Smooth muscle cell (in vitro differentiated cells): ENCODE measurements at regions not wholly inside any gene's neighbourhood (a gene's known extent, or its start where the extent isn't known, plus 50 kb on each side); places are given as distances from the start of the nearest gene placed in this dataset.

Experiments used
- DNase-seq: peaks from one replicate; lab custom pipeline; 2025; ENCODE audit not compliant: unreplicated experiment; lab: John Stamatoyannopoulos, UW
- H2AFZ ChIP-seq: fragments of 200-600 bp; sonication (generic); 2 replicates; pipeline ENCODE4 v1.6.0; 2016; ENCODE audit warnings: antibody characterized with exemption, low read depth, mild to moderate bottlenecking
- H3F3A ChIP-seq: fragments of 200-600 bp; sonication (generic); 2 replicates; pipeline ENCODE4 v1.6.0; 2017; ENCODE audit warnings: antibody characterized with exemption, low read depth
- H3K27ac ChIP-seq: fragments of 200-600 bp; sonication (generic); 2 replicates; pipeline ENCODE4 v1.5.1; 2016; ENCODE audit warnings: low read depth, mild to moderate bottlenecking
- H3K27me3 ChIP-seq: fragments of 200-600 bp; sonication (generic); 2 replicates; pipeline ENCODE4 v1.6.1; 2016; ENCODE audit warnings: low read depth, mild to moderate bottlenecking
- H3K36me3 ChIP-seq: fragments of 200-600 bp; sonication (generic); 2 replicates; pipeline ENCODE4 v1.5.1; 2016; ENCODE audit warnings: low read depth
- H3K4me1 ChIP-seq: fragments of 200-600 bp; sonication (generic); 2 replicates; pipeline ENCODE4 v1.5.1; 2016; ENCODE audit warnings: low read depth
- H3K4me2 ChIP-seq: fragments of 200-600 bp; sonication (generic); 2 replicates; pipeline ENCODE4 v1.6.0; 2016; ENCODE audit warnings: mild to moderate bottlenecking
- H3K4me3 ChIP-seq: fragments of 200-600 bp; sonication (generic); 2 replicates; pipeline ENCODE4 v1.5.1; 2016; ENCODE audit warnings: mild to moderate bottlenecking
- H3K79me2 ChIP-seq: fragments of 200-600 bp; sonication (generic); 2 replicates; pipeline ENCODE4 v1.6.0; 2016; ENCODE audit warnings: low read depth, mild to moderate bottlenecking
- H3K9ac ChIP-seq: fragments of 200-600 bp; sonication (generic); 2 replicates; pipeline ENCODE4 v1.6.0; 2016; ENCODE audit warnings: low read depth
- H3K9me3 ChIP-seq: fragments of 200-600 bp; sonication (generic); replicated peaks from 2 replicates; pipeline ENCODE4 v1.5.1; 2016; ENCODE audit warnings: low read depth
- H4K20me1 ChIP-seq: fragments of 200-600 bp; sonication (generic); 2 replicates; pipeline ENCODE4 v1.6.0; 2016; ENCODE audit warnings: low read depth
- whole genome bisulfite sequencing: methylation state at CpG from one replicate; pipeline ENCODE4 v1.1.7; 2016; ENCODE audit warnings: low lambda C conversion rate; 5-methylcytosine and 5-hydroxymethylcytosine counted together
- TF ChIP-seq, protein P1 (sequence below): fragments of 200-600 bp; sonication (generic); IDR thresholded peaks from 2 replicates; pipeline ENCODE4 v1.5.1; 2017; ENCODE audit warnings: borderline replicate concordance, mild to moderate bottlenecking, antibody characterized with exemption; ENCODE audit not compliant: insufficient read depth, poor library complexity, severe bottlenecking

DNA sequence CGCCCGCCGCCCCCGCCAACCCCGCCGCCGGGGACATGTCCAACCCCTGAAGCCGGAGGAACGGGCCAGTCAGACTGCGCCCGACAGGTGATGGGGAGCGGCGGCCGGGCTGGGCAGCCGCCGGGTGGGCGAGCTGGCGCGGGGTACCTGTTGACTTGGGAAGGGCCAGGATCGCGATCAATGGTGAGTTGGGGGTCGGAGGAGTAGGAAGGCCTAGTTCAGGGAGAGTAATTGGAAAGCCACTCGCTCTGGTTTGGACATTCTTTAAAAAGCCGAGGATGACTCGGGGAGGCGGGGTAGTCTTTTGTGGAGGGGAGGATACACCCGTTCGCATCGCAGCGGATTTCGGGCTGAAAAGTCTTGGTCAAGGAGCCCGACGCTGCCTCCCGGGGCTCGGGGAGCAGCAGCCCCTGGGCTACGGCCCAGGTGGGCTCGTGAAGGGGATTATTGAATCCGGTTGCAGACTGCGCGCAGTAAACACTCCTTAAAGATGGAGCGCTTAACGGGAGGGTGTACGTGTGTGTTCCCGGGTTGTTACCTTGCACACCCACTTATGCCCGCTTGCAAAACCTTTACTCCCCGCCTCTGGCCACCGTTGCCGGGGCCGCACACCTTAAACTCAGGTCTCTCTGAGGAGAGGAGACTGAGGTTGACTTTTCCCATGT is 123.8 kb downstream of the GOSR1 start:
- no peak for DNase-seq
- Histone ChIP-seq H3K27me3 (no peaks in the 10 kb centered on the region), H3K4me2 (peak overlapping the region; percentile 87), H4K20me1 (peaks cover 38% of the 10 kb centered on the region), H3K4me1 (peaks cover 15% of the 10 kb centered on the region), H3K27ac (peak overlapping the region; percentile 90), H3K36me3 (no peaks in the 10 kb centered on the region), H3K79me2 (peaks cover 48% of the 10 kb centered on the region), H3K4me3 (peak overlapping the region; percentile 89), H2AFZ (peak overlapping the region; percentile 92), H3F3A (no peaks in the 10 kb centered on the region), H3K9ac (peak overlapping the region; percentile 89), H3K9me3 (no peaks in the 10 kb centered on the region)
- TF ChIP-seq, protein P1, sequence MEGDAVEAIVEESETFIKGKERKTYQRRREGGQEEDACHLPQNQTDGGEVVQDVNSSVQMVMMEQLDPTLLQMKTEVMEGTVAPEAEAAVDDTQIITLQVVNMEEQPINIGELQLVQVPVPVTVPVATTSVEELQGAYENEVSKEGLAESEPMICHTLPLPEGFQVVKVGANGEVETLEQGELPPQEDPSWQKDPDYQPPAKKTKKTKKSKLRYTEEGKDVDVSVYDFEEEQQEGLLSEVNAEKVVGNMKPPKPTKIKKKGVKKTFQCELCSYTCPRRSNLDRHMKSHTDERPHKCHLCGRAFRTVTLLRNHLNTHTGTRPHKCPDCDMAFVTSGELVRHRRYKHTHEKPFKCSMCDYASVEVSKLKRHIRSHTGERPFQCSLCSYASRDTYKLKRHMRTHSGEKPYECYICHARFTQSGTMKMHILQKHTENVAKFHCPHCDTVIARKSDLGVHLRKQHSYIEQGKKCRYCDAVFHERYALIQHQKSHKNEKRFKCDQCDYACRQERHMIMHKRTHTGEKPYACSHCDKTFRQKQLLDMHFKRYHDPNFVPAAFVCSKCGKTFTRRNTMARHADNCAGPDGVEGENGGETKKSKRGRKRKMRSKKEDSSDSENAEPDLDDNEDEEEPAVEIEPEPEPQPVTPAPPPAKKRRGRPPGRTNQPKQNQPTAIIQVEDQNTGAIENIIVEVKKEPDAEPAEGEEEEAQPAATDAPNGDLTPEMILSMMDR, result no peak
- WGBS, result 1% methylated on average over 39 of the region's 49 CpGs

DNA sequence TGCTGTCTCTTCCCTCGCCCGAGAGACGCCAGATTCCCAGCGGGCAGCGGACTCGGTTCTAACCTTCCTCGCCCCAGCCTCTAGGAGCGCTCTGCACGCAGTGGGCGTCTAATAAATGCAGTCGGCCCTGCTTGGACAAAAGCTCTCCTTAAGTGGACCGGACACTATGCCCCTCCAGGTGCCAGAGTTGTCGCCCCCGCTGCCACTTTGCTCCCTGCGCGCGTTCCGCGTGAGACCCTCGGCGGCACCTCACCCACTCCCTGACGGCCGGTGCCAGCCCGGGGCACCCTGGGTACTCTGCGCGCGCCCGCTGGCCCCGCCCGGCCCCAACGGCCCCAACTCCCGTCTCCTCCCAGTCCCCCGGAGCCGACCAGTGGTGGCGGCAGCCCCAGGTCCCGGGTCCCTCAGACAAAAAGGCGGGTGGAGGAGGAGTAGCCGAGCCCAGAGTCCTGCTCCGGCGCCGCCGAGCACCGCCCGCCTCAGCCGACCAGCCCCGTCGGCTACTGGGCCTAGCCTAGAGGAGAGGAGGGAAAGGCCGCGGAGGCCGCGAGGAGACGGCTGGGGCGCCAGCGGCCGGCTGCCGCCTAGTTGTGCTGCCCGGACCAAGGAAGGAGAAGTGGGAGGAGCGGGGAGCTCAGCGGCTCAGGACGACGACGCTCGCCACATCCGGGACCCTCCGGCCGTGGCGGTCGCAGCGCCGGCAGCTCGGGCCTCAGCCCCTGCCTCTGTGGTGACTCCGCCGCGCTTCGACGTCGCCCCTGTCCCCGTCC is 123.0 kb downstream of the GOSR1 start:
- Histone ChIP-seq H3K4me2 (peak overlapping the region; percentile 87), H2AFZ (peak overlapping the region; percentile 92), H3K79me2 (peaks cover 41% of the 10 kb centered on the region), H3K4me3 (peak overlapping the region; percentile 89), H3K9ac (peak overlapping the region; percentile 89), H3K9me3 (no peaks in the 10 kb centered on the region), H3K27me3 (no peaks in the 10 kb centered on the region), H4K20me1 (peaks cover 34% of the 10 kb centered on the region), H3K4me1 (peaks cover 15% of the 10 kb centered on the region), H3F3A (no peaks in the 10 kb centered on the region), H3K27ac (peak overlapping the region; percentile 90), H3K36me3 (no peaks in the 10 kb centered on the region)
- under 1% methylated on average over 74 of the region's 78 CpGs for WGBS
- DNase-seq, result peak; percentile 61
- TF ChIP-seq, protein P1, result peak; percentile 35

DNA sequence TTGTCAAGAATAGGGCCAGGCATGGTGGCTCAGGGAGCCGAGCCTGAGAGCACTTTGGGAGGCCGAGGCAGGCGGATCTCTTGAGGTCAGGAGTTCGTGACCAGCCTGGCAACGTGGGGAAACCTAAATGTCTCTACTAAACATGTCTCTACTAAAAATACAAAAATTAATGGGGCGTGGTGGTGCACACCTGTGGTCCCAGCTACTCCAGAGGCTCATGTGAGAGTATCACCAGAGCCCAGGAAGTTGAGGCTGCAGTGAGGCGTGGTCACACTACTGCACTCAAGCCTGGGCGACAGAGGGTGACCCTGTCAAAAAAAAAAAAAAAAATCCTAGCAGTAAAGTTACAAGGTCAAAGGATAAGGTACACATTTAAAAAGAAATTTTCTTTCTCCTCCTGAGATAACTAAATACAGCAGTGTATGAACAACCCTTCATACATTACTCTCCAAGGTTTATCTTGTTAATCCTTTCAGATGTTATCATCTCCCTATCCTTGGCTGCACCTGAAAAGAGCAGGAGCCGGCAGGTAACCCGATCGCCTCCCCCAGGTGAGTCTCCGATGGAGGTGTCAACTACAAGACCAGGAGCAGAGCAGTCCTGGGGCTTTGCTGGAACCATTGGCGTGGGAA is 122.3 kb downstream of the GOSR1 start:
- peaks cover 28% of the 10 kb centered on the region for H4K20me1 ChIP-seq
- H3K4me1 ChIP-seq, result peaks cover 15% of the 10 kb centered on the region
- H3F3A ChIP-seq, result no peaks in the 10 kb centered on the region
- WGBS, result 46% methylated on average over 13 of the region's 13 CpGs
- peak overlapping the region; percentile 89 for H3K4me3 ChIP-seq
- no peaks in the 10 kb centered on the region for H3K9me3 ChIP-seq
- peak overlapping the region; percentile 92 for H2AFZ ChIP-seq
- H3K27ac ChIP-seq, result peak overlapping the region; percentile 90
- DNase-seq, result no peak
- H3K9ac ChIP-seq, result peak overlapping the region; percentile 89
- H3K36me3 ChIP-seq, result no peaks in the 10 kb centered on the region
- H3K4me2 ChIP-seq, result peak overlapping the region; percentile 87
- no peaks in the 10 kb centered on the region for H3K27me3 ChIP-seq
- H3K79me2 ChIP-seq, result peaks cover 34% of the 10 kb centered on the region
- TF ChIP-seq, protein P1, result no peak
